GM18909 (cell line): ENCODE measurements at regions not wholly inside any gene's neighbourhood (a gene's known extent, or its start where the extent isn't known, plus 50 kb on each side); places are given as distances from the start of the nearest gene placed in this dataset.

Experiments
- ATAC-seq: cut with Tn5 transposase; IDR thresholded peaks from one replicate; pipeline ENCODE4 v1.9.1; 2021; ENCODE audit warnings: mild to moderate bottlenecking; ENCODE audit not compliant: unreplicated experiment, poor library complexity

DNA sequence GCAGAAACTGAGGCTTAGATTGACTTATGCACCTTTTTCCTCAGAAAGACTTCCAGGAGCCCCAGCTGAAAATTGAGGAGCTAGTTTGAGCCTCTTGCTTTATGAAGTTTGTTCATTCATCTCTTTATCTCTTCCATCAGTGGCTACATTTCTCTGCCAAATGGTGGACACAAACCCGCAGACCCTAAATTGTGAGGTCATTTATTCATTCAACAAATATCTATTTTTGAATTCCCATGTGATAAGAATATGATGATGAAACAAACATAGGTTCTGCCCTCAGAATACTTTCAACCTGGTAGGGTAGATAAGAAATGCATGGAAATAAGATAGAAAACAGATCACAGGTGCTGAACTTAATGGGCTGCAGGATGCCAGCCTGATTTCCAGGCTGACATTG lies 309.4 kb downstream of the TNS1 start:
- no peak for ATAC-seq

DNA sequence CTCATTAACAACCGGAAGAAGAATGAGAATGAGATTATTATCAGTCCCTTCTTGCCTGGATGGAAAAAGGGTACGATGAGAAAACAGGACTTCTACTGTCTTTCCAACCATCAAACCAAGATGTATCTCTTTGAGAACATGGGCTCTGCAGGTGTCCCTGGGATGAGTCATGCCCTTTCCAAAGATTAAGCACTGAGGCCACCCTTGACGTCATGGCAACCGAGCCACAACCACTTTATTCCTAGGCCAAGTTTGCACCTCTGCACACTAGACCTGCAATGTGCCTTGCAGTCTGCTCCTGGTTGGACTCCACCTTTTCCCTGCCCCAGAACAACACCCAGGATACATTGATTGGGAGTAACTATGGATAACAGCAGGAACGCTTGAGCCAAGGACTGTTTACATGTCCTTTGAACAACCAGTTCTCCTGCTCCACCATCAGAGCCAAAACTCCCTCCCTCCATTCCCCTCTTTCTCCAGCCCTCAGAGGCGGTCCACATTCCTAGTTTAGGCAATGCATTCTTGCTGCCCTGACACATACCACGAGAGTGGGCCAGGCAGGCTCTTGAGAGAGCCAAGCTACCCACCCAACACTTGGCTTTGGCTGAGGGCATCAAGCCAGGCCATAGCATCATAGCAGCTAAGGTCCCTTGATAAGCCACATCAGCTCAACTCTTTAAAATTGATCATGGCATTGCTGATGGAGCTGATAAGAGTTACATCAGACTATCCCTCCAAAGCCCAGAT lies 310.7 kb downstream of the TNS1 start:
- no peak for ATAC-seq

DNA sequence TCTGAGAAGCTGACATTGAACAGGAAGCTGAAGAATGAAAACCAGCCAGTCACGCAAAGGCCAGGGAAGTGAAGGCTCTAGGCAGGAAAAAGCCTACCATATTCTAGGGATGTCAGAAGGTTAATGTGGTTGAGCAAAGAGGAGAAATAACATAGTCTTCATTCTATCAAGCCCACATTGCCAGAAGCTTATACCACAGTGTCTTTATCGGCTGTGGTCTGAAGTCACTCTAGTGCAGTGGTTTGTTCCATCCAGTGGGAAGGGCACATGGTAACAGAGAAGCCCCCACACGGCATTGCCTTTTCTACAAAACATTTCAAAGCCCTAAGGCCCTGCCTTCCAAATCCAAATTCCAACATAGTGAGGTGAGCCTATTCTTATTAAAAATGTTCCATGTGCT lies 311.3 kb downstream of the TNS1 start:
- no peak for ATAC-seq

GRCh38 chr2:217689053-217689452 lies 313.7 kb downstream of the TNS1 start:
- no peak for ATAC-seq

GRCh38 chr2:217688494-217688893 lies 314.3 kb downstream of the TNS1 start:
- ATAC-seq = no peak

DNA sequence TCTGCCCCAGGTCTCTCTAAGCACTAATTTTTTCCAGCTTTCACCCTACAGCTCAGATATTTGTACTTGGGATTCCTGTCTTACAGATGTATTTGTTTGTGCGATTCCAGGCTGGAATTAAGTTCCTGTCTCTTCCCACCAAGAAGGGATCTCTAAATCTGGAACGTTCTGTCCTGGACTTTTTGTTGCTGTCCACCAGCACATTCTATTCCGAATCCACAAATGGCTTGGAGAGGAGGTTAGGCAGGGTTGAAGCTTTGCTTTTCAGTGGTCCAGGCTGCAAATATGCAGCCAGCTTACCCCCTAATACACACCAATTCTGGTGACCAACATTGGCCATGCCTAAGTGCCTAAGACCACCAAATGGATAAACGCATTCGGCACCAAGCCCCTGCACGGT lies 315.0 kb downstream of the TNS1 start:
- no peak for ATAC-seq

DNA sequence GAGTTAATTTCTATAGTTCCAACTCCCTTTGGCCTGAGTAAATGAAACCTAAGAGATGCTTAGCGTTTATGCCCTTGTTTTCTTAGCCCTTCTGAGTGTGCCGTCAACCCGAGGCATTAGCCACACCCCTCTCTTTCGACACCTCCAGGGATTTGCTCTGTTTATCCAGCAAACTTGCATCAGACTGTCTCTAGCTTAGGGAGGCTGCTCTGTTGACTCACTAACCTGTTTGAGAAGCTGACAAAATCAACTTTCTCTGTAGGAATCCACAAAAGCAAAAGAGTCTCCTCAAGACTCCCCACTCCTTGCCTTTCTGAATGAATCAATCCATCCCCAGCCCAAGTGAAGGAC lies 317.6 kb downstream of the TNS1 start:
- ATAC-seq = no peak

GRCh38 chr2:217684431-217685254 lies 318.2 kb downstream of the TNS1 start:
- ATAC-seq = no peak

GRCh38 chr2:217683106-217683870 lies 319.5 kb downstream of the TNS1 start:
- no peak for ATAC-seq

GRCh38 chr2:217681791-217682190 lies 321.0 kb downstream of the TNS1 start:
- ATAC-seq = no peak

DNA sequence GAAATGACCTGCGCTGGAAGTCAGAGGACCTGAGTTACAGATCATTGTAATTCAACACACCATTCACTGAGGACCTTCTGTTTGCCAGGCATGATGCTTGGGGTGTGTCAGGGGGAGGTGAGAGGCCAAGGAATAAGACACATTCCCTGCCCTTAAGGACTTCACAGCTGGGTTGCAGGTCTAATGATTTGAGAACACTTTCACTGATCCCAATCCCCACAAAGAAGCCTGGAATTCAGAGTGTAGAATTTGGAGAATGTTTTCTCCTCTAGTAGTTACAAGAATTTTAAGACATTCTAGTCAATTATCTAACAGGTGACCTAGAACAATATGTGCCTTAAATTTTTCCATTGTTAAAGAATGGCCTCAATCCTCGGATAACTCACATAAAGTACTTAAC lies 322.4 kb downstream of the TNS1 start:
- no peak for ATAC-seq

DNA sequence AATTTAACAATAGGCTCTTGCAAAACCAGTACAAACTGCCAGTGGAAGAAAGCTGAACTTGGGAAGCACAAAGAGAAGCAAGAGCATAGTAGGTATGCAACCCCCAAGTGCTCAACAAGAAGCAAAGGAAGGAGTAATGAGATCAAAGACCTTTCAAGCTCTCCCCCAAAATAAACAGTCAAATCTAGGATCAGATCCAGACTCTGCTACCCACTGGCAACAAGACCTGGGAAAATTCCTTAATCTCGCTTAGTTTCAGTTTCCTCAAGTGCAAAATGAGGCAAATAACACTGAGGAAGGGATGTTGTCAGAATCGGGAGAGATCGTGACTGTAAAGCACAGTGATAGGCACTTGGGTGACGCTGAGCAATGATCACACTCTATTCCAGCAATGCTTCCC lies 329.2 kb downstream of the TNS1 start:
- no peak for ATAC-seq

- no peak for ATAC-seq
Measured at GRCh38 chr2:217672472-217672871, 330.3 kb downstream of the TNS1 start.

- no peak for ATAC-seq
Measured at GRCh38 chr2:217671871-217672270, 330.9 kb downstream of the TNS1 start.

DNA sequence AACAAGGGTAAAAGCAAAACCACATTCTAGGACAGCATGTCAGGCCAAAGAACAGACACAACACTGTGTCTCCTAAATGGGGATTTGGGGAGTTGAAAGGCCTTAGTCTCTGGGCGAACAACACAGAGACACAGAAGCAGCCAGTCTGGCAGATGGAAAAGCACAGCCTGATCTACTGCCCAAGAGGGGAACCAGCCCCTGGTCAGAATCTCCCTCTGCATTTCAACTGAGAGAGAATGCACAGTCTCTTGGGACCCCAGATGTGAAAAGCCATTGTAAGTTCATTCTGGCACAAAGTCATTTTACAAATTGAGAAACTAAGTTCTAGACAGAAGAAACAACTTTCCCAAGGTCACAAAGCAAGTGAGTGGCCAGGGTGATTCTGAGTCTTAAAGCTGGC lies 331.7 kb downstream of the TNS1 start:
- ATAC-seq = no peak

DNA sequence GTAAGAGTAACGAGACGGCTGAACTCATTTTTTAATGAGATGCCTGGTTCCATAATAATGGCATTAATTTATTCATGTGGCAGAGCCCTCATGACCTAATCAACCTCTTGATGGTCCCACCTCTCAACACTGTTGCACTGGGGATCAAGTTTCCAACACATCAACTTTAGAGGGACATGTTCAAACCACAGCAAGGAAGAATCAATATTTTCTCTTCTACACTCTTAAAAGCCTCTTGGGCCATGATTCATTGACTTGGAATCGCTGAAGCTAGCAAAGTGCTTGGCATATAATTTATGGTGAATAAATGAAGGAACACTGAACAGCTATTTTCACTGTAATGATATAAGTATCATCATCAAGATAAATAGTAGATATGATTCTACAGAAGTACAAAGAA lies 333.0 kb downstream of the TNS1 start:
- no peak for ATAC-seq

DNA sequence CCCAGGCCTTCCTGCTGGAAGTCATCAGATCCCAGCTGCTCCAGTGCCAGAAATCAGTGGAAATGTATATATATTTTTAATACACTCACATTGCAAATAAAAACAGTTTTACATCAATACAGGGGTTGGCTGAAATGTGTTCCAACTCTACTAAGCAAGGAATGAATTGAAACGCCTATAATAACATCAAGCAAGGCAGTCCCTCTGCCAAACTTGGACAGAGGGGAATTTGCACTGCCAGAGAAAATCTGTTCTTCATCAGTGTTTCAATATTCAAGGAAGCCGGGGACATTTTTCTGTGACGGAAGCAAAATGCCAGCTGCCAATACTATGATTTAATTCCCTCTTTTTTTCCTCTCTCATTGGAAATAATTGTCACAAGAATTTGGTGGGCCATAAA lies 335.3 kb downstream of the TNS1 start:
- no peak for ATAC-seq

GRCh38 chr2:217667035-217667434 lies 335.8 kb downstream of the TNS1 start:
- ATAC-seq = no peak

DNA sequence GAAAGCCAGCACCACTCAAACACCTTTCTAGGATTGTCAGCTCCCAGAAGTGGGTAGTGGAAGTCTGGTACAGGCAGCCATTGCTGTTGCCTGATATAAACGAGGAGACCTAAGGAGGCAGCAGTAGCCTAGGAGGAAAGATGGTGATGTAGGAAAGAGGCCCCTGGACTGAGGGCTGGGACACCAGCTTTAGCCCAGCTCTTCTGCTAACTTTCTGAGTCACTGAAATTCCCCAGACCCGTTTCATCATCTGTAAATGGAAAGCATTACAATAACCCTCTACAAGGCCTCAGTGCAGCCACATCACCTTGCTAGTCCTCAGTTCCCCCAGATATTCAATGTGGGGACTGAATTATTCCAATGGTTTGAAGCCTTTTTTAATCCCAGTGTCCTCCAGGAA lies 336.5 kb downstream of the TNS1 start:
- ATAC-seq = no peak

GRCh38 chr2:217664761-217665160 lies 338.0 kb downstream of the TNS1 start:
- no peak for ATAC-seq

DNA sequence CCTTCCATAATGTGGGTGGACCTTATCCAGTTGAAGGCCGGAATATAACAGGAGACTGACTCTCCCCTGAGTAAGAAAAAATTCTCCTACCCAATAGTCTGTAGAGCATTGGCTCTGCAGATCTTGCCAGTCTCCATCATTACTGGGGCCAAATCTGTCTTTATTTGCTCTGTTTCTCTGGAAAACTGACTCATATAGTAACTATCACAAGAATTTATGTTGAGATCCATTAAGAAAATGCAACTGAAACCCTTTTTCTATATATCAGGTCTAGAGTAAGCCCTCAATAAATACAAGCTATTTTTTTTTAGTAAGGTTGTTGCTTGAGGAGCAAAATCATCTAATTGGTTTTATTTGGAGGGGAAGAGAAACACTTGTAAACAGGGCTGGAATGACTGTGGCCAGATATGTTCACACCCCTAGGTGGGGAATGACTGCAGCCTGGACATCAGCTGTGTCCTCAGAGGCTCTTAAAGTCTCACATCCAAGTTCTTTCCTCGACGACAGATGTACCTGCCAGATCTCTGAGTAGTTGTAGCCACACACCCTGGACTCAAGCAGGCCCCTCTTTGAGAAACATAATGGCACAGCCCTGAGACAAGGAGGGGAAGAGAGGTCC lies 339.7 kb downstream of the TNS1 start:
- ATAC-seq = no peak
